ENCODE measurements at regions not wholly inside any gene's neighbourhood (a gene's known extent, or its start where the extent isn't known, plus 50 kb on each side); places are given as distances from the start of the nearest gene placed in this dataset.

DNA sequence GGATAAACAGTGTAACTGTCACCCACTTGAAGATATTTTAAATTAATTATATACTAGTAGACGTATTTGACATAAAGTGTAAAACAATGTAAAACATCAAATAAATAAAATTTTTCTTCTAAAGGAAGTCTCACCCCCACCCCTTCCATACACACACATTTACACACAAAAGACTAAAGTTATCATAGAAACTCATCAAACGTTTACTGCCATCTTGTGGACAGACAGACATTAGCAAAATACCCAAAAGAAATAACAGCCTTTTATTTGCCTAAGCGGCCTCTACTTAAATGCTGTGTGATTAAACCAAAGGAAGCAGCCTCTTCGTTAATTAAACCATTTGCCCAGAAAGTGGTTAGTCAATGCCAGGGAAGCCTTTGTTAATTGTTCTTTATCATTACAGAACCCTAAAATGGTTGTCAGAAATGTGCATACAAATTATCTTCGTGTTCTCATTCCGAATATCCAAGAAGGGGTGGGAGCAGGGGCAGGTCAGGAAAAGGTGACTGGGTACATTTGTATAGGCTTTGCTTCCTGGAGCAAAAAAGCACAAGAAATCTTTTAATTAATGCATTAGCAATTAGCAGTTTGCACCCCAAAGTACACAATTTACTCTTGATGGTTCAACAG, 176.2 kb upstream of the SASH1 start:
- H3K27me3 ChIP-seq, result no peaks in the 10 kb centered on the region
- DNase-seq, result no peak
- H3K9ac ChIP-seq (ENCODE audit: low read depth in 2 of 2, low read length in 2 of 2), result no peak overlapping the region
- intact Hi-C loops (cut with DNase I), result loop anchor here (2.0 kb wide), 1 partner anchor 660 kb away; no protein-coding TSS in a partner anchor
- H3K36me3 ChIP-seq, result no peaks in the 10 kb centered on the region
- H3K4me3 ChIP-seq, result no peak overlapping the region
- peak; percentile 54 for TF ChIP-seq CTCF (IDR thresholded peaks at IDR 0.05)
- no peaks in the 10 kb centered on the region for H3K4me1 ChIP-seq
- no peak overlapping the region for H3K27ac ChIP-seq
- H3K9me3 ChIP-seq, result no peaks in the 10 kb centered on the region

DNA sequence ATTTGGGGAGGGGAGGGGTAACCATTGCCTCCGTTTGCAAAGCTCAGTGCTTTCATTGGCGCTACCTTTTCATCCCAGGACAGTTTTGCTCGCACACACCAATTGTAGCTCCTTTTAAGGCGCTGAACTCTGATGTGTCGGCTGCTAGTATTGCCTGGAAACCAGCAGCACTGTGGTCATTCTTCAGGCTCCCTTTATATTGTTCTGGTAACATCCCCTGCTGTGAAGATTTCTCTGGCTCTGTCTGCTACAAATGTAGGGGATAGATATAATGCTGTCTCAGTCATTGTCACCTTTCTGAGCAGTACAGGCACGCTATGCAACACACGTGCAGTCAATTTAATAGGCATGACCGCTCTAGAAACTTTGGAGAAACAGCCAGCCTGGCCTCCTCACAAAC, 172.9 kb upstream of the SASH1 start:
- no peaks in the 10 kb centered on the region for H3K4me1 ChIP-seq
- intact Hi-C loops (cut with DNase I), result loop anchor here (10.0 kb wide), 1 partner anchor 775 kb away; no protein-coding TSS in a partner anchor
- H3K27ac ChIP-seq, result no peak overlapping the region

GRCh38 chr6:148170286-148170685, 172.4 kb upstream of the SASH1 start:
- intact Hi-C loops (cut with DNase I), result loop anchor here (10.0 kb wide), 1 partner anchor 775 kb away; no protein-coding TSS in a partner anchor
- no peak for TF ChIP-seq CTCF (IDR thresholded peaks at IDR 0.05)

More for the DNA sequence above, 172.9 kb upstream of the SASH1 start:
- Histone ChIP-seq H3K36me3 (no peaks in the 10 kb centered on the region), H3K4me3 (no peak overlapping the region), H3K27me3 (no peaks in the 10 kb centered on the region), H3K9ac (ENCODE audit: low read depth in 2 of 2, low read length in 2 of 2) (no peak overlapping the region), H3K9me3 (no peaks in the 10 kb centered on the region)
- TF ChIP-seq CTCF (IDR thresholded peaks at IDR 0.05), result no peak
- DNase-seq, result no peak

DNA sequence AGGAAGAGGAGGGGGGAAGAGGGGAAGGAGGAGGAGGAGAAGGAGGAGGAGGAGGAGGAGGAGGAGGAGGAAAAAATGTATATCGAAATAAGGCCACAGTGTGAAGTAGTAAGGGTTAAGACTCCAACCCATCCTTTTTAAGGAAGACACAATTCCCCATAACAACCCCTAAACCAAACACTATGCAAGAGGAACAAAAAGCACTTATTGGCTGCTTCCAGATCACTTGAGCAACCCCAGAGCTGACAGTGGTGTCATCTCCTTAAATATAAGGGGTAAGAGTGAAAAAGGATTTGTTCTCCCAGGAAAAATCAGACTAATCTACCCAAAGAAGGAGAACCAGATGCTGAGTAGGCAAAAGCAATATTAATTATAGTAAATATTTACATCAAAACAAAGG, 169.1 kb upstream of the SASH1 start:
- intact Hi-C loops (cut with DNase I), result loop anchor here (10.0 kb wide), 1 partner anchor 779 kb away; no protein-coding TSS in a partner anchor
- TF ChIP-seq CTCF (IDR thresholded peaks at IDR 0.05), result no peak
- Histone ChIP-seq H3K27me3 (no peaks in the 10 kb centered on the region), H3K9ac (ENCODE audit: low read depth in 2 of 2, low read length in 2 of 2) (no peak overlapping the region), H3K4me1 (no peaks in the 10 kb centered on the region), H3K36me3 (no peaks in the 10 kb centered on the region), H3K27ac (no peak overlapping the region), H3K4me3 (no peak overlapping the region), H3K9me3 (no peaks in the 10 kb centered on the region)
- DNase-seq, result no peak

More at GRCh38 chr6:148170286-148170685, 172.4 kb upstream of the SASH1 start:
- H3K9me3 ChIP-seq, result no peaks in the 10 kb centered on the region
- no peaks in the 10 kb centered on the region for H3K27me3 ChIP-seq
- H3K4me1 ChIP-seq, result no peaks in the 10 kb centered on the region
- no peaks in the 10 kb centered on the region for H3K36me3 ChIP-seq
- H3K4me3 ChIP-seq, result no peak overlapping the region
- DNase-seq, result no peak
- no peak overlapping the region for H3K9ac ChIP-seq (ENCODE audit: low read depth in 2 of 2, low read length in 2 of 2)
- H3K27ac ChIP-seq, result no peak overlapping the region

DNA sequence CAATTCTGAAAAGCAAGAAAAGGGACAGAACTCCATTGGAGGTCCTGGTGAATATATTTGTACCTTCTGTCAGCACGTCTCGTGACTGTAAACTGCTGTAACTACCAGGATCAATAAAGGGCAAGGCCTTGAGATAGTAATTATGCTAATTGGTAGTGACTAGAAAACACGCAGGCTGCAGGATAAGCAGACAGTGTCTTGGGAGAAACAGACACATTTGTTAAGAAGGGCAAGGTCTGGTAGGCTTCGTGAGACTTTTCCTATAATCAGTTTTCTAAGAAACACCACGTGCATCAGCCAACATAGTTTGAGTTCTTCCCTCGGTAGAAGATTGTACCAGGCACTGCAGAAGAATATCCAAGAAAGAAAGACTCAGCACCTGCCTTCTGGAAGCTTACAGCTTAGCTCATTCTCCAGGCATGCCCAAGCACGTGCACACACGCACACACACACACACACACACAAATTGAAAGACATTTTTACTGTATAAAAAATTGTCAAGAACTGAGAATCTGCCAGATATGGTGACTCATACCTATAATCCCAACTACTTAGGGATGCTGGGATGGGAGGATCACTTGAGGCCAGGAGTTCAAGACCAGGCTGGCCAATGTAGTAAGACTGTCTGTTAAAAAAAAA, 167.0 kb upstream of the SASH1 start:
- no peaks in the 10 kb centered on the region for H3K4me1 ChIP-seq
- no peak overlapping the region for H3K27ac ChIP-seq
- no peak overlapping the region for H3K4me3 ChIP-seq
- TF ChIP-seq CTCF (IDR thresholded peaks at IDR 0.05), result no peak
- no peak overlapping the region for H3K9ac ChIP-seq (ENCODE audit: low read depth in 2 of 2, low read length in 2 of 2)
- no peaks in the 10 kb centered on the region for H3K27me3 ChIP-seq
- intact Hi-C loops (cut with DNase I), result loop anchor here (2.0 to 10.0 kb wide), 3 partner anchors 73 to 781 kb away; no protein-coding TSS in a partner anchor
- H3K36me3 ChIP-seq, result no peaks in the 10 kb centered on the region
- DNase-seq, result no peak
- H3K9me3 ChIP-seq, result no peaks in the 10 kb centered on the region

All from colonic mucosa (tissue), 4 donors.